Kidney glomerular epithelial cell (primary cell): ENCODE measurements at regions not wholly inside any gene's neighbourhood (a gene's known extent, or its start where the extent isn't known, plus 50 kb on each side); places are given as distances from the start of the nearest gene placed in this dataset.
"Not testable (repeated sequence)": the region's sequence is repeated elsewhere in the genome, so short reads cannot be mapped to it uniquely, and the experiment has no call there.

Source experiments
- DNase-seq: peaks from one replicate; lab custom pipeline; 2025; lab: John Stamatoyannopoulos, UW

GRCh38 chr2:38483776-38484501 lies 106.9 kb upstream of the ATL2 start:
- no peak for DNase-seq

DNA sequence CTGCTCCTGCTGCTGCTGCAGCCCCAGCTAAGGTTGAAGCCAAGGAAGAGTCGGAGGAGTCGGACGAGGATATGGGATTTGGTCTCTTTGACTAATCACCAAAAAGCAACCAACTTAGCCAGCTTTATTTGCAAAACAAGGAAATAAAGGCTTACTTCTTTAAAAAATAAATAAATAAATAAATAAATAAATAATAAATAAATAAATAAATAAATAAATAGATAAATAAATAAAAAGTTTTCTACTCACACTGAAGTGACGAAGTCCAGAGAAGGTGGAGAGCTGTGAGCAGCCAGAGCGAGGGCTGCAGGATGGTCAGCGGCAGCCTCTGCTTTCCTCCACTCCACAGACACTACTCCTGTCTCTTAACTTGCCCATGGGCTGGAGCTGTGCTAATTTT lies 105.6 kb upstream of the ATL2 start:
- DNase-seq: not testable (repeated sequence)

GRCh38 chr2:38480617-38481016 lies 103.5 kb upstream of the ATL2 start:
- no peak for DNase-seq

DNA sequence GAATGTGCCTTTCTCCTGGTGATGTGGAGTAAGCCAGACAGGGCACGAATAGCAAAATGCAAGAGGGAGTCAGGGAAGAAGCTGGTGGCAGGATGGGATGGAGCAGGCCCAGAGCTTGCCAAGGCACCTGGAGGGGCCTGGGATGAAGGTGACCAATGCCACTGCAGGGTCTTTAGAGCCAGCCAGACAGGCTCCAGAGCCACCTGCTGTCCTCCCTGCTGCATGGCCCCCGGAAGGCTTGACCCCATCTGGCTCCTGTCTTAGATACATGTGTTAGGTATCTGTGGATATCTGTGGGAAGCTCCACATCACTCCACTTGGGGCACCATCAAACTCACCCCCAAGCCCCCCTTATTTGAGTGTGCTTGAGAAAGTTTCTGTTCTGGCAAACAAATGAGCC lies 99.9 kb upstream of the ATL2 start:
- no peak for DNase-seq

DNA sequence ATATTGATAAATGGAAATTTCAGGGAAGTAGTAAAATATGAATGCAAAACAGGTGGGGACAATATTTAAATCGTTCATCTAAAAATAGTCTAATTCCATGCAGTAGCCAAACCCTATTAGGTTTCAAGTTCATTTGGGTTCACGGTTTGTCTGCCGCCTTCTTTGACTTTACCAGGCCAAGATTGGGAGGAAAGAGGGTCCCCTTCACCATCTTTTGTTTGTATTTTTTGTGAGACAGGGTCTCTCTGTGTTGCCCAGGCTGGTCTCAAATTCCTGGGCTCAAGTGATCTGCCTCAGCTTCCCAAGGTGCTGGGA lies 98.5 kb upstream of the ATL2 start:
- no peak for DNase-seq

- DNase-seq: no peak
Observed at GRCh38 chr2:38474715-38475566, 97.9 kb upstream of the ATL2 start.

DNA sequence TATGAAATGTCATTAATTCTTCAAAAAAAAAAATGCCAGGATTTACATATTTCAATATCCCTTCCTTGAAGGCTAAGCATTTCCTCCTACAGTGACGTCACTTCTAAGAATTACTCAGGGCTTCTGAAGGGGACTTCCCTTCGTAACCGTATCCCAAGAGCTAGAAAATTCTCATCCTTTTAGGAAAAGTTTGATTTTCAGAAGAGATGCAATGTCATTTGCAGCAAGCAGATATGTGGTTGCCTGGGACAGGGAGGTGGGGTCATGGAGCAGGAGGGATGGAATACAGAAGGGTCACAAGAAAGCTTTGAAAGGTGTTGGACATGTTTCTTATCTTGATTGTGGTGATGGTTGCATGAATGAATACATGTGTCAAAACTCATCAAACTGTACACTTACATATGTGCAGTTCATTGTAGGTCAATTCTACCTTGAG lies 97.0 kb upstream of the ATL2 start:
- DNase-seq: no peak

DNA sequence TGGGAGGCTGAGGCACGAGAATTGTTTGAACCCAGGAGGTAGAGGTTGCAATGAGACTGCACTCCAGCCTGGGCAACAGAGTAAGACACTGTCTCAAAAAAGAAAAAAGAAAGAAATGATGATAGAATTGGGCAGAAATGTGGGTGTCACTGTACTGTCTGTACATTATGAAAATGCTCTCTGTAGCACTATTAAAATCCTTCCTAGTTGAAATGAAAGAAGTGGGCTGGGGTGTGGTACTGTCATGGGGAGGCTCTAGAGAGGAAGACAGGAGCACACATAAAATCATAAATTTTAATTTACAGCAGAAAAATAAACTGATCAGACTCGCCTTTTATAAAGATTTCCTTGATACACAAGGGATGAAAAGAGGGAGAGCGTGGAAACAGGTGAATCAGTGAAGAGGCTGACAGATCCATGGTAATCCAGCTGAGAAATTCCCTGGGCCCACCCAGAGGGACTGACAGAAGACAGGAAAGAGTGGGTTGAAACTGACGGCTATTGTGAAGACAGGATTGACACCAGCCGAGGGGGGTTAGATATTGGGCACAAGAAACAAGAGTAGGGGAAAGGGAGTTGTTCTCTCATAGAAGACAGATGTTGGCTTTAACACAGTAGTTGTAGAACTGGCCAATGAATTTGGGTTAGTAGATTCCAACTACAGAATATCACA lies 96.4 kb upstream of the ATL2 start:
- DNase-seq: no peak

DNA sequence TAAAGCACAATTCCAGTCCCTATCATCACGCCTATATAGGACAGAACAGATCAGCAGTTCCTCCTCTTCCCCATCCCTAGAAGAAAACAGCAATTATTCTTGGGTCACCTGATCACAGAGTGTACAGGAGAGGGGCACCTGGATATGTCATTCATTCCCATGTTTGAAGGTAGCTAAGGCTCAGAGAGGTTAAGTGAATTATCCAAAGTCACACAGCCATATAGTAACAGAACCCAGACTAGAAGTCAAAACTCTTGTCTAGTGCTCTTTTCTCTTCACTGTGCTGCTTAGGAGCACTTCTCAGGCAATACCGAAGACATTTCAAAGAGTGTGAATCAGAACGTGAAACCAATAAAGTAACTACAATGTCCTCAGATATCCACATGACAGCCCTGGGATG lies 93.0 kb upstream of the ATL2 start:
- DNase-seq: no peak

DNA sequence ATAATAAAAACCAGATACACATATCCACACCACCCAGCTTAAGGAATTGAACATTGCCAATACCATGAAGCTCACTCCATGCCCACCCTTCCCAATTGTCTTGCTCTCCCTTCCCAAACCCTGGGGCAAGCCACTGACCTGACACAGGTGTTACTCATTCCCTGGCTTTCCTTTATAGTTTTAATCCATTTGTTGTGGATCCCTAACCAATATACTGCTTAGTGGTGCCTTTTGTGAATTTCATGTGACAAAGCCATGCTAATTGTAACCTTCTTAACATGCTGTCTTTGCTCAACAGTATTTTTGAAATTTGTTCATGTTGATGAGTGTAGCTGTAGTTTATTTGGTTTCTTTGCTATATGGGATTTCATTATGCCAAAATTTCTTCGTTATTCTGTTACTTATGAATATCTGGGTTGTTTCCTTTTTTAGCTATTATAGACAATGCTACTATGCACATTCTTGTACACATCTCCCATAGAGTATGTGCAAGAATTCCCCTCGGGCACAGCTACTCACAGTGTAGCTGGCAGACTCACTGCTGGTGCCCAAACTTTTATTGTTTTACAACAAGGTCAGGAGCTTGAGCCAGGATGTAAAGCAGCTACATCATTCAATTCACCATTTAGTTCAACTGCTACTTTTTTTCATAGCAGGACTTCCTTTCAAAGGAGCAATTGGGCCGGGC lies 90.8 kb upstream of the ATL2 start:
- no peak for DNase-seq

GRCh38 chr2:38466876-38467767 lies 90.0 kb upstream of the ATL2 start:
- DNase-seq: no peak

GRCh38 chr2:38466409-38466808 lies 89.3 kb upstream of the ATL2 start:
- no peak for DNase-seq

DNA sequence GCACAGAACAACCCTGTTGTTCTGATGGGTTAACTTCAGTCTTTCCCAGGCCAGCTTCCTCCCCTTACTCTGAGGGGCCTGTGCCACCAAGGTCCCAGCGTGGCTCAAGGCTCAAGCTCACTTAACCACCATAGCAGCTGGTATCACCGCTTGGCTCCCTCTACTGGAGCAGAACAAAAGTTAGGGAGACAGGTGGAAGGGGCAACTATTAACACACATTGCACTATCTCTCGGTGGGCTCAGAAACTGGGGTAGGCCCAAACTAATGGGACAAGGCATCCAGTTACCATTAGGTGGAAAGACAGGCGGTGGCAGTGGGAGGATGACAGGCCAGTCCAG lies 88.7 kb upstream of the ATL2 start:
- DNase-seq: no peak

DNA sequence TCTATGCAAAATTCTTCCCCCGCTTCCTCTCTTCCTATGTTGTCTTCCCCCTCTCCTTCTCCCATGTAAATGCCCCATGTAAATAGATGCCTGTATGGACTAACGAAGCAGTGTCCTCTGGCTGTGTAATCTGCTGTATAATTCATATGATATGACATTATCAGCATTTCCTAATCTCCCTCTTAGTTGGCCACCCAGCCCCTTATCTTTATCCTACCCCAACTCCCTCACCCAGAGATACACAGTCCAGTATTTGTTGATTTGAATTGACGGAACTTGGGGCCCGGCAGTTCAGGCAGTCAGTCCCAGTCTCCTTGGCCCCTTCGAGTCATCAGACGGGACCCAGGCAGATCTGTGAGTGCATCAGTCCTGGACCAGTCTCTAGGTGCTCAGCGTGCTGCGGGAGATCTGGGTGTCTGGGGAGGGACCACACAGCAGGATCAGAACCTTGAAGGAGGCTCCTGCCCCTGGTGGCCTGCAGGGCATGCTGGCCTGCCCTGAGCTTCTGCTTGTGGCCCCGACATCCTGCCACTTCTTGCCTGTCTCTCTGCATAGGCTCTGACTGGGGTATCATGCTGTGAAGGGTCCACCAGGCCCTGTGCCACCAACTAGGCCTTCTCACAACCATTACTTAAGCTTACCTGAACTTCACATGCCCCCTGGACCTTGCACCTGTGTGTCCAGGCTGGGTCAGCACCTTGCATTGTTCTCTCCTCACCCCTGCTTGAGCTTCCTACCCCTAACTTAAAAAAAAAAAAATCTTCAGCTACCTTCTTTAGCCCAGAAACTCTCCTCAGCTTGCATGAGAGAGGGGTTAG lies 88.1 kb upstream of the ATL2 start:
- no peak for DNase-seq

- DNase-seq: no peak
Observed at GRCh38 chr2:38463752-38464151, 86.7 kb upstream of the ATL2 start.

- DNase-seq: peak; percentile 98
Observed at GRCh38 chr2:38462121-38462661, 85.1 kb upstream of the ATL2 start.

GRCh38 chr2:38461470-38461869 lies 84.4 kb upstream of the ATL2 start:
- DNase-seq: no peak

DNA sequence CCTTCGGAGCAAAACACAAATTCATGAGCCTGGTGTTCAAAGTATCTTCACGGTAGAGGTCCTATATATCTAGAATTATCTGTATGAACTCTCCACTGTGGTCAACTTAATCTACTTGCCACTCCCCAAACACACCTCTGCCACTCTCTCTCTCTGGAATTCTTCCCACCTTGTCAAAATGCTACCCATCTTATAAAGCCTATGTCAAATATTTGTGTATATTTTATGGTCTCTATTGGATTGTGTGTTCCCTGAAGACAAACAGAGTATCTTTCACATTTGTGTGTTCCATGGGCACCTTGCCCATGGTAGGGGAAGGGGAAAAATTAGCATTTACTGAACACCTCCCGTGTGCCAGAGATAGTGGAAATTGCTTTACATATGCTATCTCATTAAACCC lies 83.2 kb upstream of the ATL2 start:
- DNase-seq: no peak

DNA sequence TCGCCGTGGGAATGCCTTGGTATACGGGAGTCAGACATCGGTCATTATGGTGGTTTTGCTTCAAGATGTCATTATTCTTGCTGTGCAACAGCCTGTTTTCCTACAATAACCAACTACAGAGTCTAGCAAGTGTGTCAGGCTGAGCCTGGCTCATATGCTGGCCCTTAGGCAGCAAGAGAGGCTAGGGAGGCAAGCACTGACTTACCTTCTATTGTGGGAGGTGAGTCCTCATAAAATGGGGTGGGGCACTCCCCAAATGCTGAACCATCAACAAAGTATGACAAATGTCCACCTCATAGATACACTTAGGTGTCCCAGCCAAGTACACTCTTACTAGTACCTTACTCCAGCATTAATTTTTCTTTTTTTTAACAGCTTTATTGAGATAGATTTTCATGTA lies 77.0 kb upstream of the ATL2 start:
- no peak for DNase-seq

- DNase-seq: not testable (repeated sequence)
Observed at GRCh38 chr2:38451778-38452177, 74.7 kb upstream of the ATL2 start.
